GM10266 (cell line): ENCODE measurements at regions not wholly inside any gene's neighbourhood (a gene's known extent, or its start where the extent isn't known, plus 50 kb on each side); places are given as distances from the start of the nearest gene placed in this dataset.

Source experiments
- DNase-seq: peaks from one replicate; pipeline ENCODE4 v3.0.0; 2012; ENCODE audit errors: extremely low spot score
- TF ChIP-seq, protein P1 (sequence below): IDR thresholded peaks from 2 replicates; pipeline ENCODE4 v1.5.1; 2012; ENCODE audit warnings: mild to moderate bottlenecking, low read depth; ENCODE audit not compliant: control insufficient read depth, insufficient read depth; ENCODE audit errors: missing control alignments

DNA sequence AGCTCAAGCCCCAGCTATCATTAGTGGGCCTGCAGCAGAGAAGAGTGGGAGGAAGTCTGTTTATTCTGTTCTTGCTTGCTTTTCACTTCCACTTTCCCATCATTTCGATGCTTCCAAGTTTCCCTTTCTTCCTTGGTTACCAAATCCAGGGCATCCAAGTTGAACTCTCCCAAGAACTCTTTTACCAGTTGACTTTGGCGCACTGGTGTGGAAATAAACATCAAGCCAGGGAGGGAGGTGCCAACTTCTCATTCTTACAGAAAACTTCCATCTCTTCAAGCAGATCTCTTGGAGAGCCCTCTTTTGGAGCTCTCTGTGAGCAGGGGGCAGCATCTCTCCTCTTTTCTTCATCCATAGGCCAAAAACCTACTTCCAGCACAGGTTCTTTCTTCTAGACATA lies 85.7 kb upstream of the RGS17 start:
- TF ChIP-seq, protein P1, sequence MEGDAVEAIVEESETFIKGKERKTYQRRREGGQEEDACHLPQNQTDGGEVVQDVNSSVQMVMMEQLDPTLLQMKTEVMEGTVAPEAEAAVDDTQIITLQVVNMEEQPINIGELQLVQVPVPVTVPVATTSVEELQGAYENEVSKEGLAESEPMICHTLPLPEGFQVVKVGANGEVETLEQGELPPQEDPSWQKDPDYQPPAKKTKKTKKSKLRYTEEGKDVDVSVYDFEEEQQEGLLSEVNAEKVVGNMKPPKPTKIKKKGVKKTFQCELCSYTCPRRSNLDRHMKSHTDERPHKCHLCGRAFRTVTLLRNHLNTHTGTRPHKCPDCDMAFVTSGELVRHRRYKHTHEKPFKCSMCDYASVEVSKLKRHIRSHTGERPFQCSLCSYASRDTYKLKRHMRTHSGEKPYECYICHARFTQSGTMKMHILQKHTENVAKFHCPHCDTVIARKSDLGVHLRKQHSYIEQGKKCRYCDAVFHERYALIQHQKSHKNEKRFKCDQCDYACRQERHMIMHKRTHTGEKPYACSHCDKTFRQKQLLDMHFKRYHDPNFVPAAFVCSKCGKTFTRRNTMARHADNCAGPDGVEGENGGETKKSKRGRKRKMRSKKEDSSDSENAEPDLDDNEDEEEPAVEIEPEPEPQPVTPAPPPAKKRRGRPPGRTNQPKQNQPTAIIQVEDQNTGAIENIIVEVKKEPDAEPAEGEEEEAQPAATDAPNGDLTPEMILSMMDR, result no peak
- DNase-seq, result no peak

DNA sequence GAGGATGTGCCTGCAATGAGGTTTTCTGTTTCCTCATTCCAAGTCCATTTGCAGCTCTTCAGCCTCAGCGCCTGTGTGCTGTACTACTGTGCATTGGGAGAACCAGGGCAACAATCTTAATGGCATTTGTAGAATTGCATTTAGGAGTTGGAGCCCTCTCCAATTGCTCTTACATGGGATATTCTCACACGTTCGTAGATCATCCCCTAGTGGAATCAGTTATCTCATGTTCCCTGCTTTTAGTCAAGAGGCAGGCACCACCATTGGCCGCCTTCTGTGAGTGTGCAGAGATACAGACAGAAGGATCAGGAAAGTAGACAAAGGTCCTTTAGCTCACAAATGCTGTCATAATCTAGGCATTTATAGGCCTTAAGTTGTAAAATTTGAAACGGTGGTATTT lies 84.2 kb upstream of the RGS17 start:
- TF ChIP-seq, protein P1, result no peak
- no peak for DNase-seq

DNA sequence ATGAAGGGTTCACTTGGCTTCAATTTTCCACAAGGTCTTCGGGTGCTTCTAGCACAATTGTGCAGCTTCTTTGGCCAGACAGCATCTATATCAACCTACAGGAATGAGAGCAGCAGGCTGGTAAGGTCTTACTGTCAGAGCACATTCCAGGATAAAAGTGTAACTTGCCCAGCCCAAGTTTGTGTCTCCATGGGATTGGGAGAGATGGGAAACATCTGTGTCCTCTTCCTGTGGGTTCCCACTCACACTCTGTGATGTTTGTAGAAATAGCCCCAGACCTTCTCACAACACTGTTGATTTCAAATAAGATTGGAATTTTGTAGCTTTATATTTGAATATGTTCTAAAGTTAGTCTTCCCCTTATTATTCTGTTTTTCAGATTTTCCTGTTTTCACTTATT lies 83.4 kb upstream of the RGS17 start:
- TF ChIP-seq, protein P1, result no peak
- DNase-seq, result no peak

DNA sequence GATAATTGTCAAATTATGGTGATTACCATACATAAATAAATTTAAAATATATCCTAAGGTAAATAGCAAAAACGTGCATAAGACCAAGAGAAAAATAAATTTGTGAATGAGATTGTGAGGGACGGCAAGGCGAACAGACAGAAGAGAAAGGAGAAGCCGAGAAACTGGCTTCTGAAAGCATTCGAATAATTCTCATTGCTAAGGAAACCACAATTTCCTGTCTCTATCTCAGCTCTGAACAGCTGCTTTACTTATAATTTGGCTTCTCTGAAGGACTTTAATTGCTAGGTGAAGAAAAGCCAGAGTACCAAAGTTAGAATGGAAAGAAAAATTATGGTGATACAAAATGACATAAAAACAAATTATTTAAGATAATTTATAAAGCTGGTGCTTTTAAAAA lies 79.0 kb upstream of the RGS17 start:
- peak; percentile 6 for DNase-seq
- TF ChIP-seq, protein P1, result no peak

DNA sequence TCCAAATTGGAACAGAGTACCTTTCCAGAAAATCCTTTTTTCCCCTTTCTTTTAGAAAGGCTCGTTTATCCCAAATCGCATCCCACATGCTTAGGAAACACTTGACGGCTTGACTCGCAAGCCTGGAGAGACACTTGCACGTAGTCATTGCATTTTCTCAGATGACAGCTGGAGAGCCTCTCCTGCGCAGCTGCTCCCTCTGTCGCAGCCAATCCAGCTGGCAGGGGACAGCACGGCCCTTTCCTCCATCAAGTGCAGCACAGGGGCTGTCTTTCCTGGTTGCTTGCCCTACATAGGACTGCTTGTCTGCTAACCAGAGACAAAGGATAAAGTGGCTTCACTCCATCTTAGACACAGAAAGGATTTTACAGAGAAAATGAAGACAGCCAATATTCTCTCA lies 77.6 kb upstream of the RGS17 start:
- DNase-seq, result no peak
- TF ChIP-seq, protein P1, result no peak

DNA sequence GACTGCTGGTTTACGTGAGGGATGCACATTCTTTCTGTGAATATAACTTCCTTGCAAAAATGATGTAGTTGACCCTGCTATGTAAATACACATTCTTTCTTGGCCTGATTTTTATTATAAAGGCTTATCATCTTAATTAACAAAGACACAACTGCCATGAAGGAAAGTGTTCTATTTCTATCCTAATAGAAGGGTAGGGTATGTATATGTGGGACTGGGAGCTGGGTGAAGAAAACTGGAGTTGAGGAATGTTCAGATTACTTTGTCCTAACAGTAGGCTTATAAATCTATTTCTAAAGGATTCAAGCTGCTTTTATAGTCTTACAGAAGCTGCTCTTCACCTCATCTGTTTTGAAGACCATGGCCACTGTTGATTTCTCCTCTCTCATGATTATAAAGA lies 76.5 kb upstream of the RGS17 start:
- TF ChIP-seq, protein P1, result no peak
- DNase-seq, result no peak

DNA sequence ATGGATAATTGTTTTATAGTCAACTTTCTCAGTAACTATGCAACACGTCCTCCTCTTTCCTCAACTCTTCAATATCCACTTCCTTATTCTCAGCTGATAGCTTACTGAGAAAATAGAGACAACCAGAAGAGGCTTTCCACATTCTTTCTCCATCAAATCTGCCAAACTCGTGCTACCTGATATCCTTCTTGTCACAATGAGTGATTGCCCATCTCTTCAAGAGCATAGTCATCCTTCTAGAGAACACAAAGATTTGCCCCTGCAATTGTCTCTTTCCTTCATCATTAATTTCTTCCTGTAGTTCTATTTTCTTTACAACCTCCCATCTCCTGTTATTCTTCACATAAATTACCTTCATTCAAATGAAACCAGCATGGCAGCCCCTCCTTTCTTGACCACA lies 75.9 kb upstream of the RGS17 start:
- TF ChIP-seq, protein P1, result no peak
- DNase-seq, result no peak
